ENCODE measurements at regions not wholly inside any gene's neighbourhood (a gene's known extent, or its start where the extent isn't known, plus 50 kb on each side); places are given as distances from the start of the nearest gene placed in this dataset.
"Not testable (repeated sequence)": the region's sequence is repeated elsewhere in the genome, so short reads cannot be mapped to it uniquely, and the experiment has no call there.

GRCh38 chr2:94737736-94738342 lies 133.4 kb upstream of the TEKT4 start:
- H3K27me3 ChIP-seq (ENCODE audit: control insufficient read depth, insufficient read depth, low read length); H3K4me3 ChIP-seq (ENCODE audit: low read depth, low read length); H3K36me3 ChIP-seq (ENCODE audit: control insufficient read depth, insufficient read depth, low read length): not testable (repeated sequence)

GRCh38 chr2:94753466-94753998 lies 117.7 kb upstream of the TEKT4 start:
- H3K36me3 ChIP-seq (ENCODE audit: control insufficient read depth, insufficient read depth, low read length): no peaks in the 10 kb centered on the region
- no peak overlapping the region for H3K9ac ChIP-seq (ENCODE audit: low read depth, low read length)
- no peaks in the 10 kb centered on the region for H3K27me3 ChIP-seq (ENCODE audit: control insufficient read depth, insufficient read depth, low read length)
- H3K9me3 ChIP-seq (ENCODE audit: control insufficient read depth, insufficient read depth, low read length): peaks cover 91% of the 10 kb centered on the region
- no peak overlapping the region for H3K4me3 ChIP-seq (ENCODE audit: low read depth, low read length)
- H3K4me1 ChIP-seq (ENCODE audit: control insufficient read depth, insufficient read depth, low read length): no peaks in the 10 kb centered on the region
- no peak overlapping the region for H3K27ac ChIP-seq (ENCODE audit: low read depth, low read length)

More at GRCh38 chr2:94737736-94738342, 133.4 kb upstream of the TEKT4 start:
- peaks cover 22% of the 10 kb centered on the region for H3K9me3 ChIP-seq (ENCODE audit: control insufficient read depth, insufficient read depth, low read length)
- not testable (repeated sequence) for H3K27ac ChIP-seq (ENCODE audit: low read depth, low read length); H3K4me1 ChIP-seq (ENCODE audit: control insufficient read depth, insufficient read depth, low read length); H3K9ac ChIP-seq (ENCODE audit: low read depth, low read length)

GRCh38 chr2:94758546-94758945 lies 112.7 kb upstream of the TEKT4 start:
- H3K4me3 ChIP-seq (ENCODE audit: low read depth, low read length): no peak overlapping the region
- no peak overlapping the region for H3K9ac ChIP-seq (ENCODE audit: low read depth, low read length)
- no peaks in the 10 kb centered on the region for H3K4me1 ChIP-seq (ENCODE audit: control insufficient read depth, insufficient read depth, low read length)
- no peaks in the 10 kb centered on the region for H3K27me3 ChIP-seq (ENCODE audit: control insufficient read depth, insufficient read depth, low read length)
- peaks cover 93% of the 10 kb centered on the region for H3K9me3 ChIP-seq (ENCODE audit: control insufficient read depth, insufficient read depth, low read length)
- no peak overlapping the region for H3K27ac ChIP-seq (ENCODE audit: low read depth, low read length)
- H3K36me3 ChIP-seq (ENCODE audit: control insufficient read depth, insufficient read depth, low read length): no peaks in the 10 kb centered on the region

GRCh38 chr2:94759211-94759610 lies 112.0 kb upstream of the TEKT4 start:
- peaks cover 93% of the 10 kb centered on the region for H3K9me3 ChIP-seq (ENCODE audit: control insufficient read depth, insufficient read depth, low read length)
- H3K4me3 ChIP-seq (ENCODE audit: low read depth, low read length): no peak overlapping the region; the same call in 1 of the 2 replicates
- H3K27ac ChIP-seq (ENCODE audit: low read depth, low read length): no peak overlapping the region
- H3K9ac ChIP-seq (ENCODE audit: low read depth, low read length): no peak overlapping the region
- no peaks in the 10 kb centered on the region for H3K4me1 ChIP-seq (ENCODE audit: control insufficient read depth, insufficient read depth, low read length)
- no peaks in the 10 kb centered on the region for H3K27me3 ChIP-seq (ENCODE audit: control insufficient read depth, insufficient read depth, low read length)
- no peaks in the 10 kb centered on the region for H3K36me3 ChIP-seq (ENCODE audit: control insufficient read depth, insufficient read depth, low read length)

GRCh38 chr2:94762600-94762999 lies 108.6 kb upstream of the TEKT4 start:
- Histone ChIP-seq H3K36me3 (ENCODE audit: control insufficient read depth, insufficient read depth, low read length) (no peaks in the 10 kb centered on the region), H3K27me3 (ENCODE audit: control insufficient read depth, insufficient read depth, low read length) (no peaks in the 10 kb centered on the region), H3K9ac (ENCODE audit: low read depth, low read length) (no peak overlapping the region), H3K27ac (ENCODE audit: low read depth, low read length) (no peak overlapping the region), H3K4me3 (ENCODE audit: low read depth, low read length) (no peak overlapping the region), H3K9me3 (ENCODE audit: control insufficient read depth, insufficient read depth, low read length) (peaks cover 92% of the 10 kb centered on the region), H3K4me1 (ENCODE audit: control insufficient read depth, insufficient read depth, low read length) (no peaks in the 10 kb centered on the region)

- Histone ChIP-seq H3K4me3 (ENCODE audit: low read depth, low read length) (peak overlapping the region; percentile 17; the same call in 1 of the 2 replicates), H3K36me3 (ENCODE audit: control insufficient read depth, insufficient read depth, low read length) (no peaks in the 10 kb centered on the region), H3K27me3 (ENCODE audit: control insufficient read depth, insufficient read depth, low read length) (no peaks in the 10 kb centered on the region), H3K9ac (ENCODE audit: low read depth, low read length) (no peak overlapping the region), H3K9me3 (ENCODE audit: control insufficient read depth, insufficient read depth, low read length) (peaks cover 85% of the 10 kb centered on the region), H3K27ac (ENCODE audit: low read depth, low read length) (no peak overlapping the region), H3K4me1 (ENCODE audit: control insufficient read depth, insufficient read depth, low read length) (no peaks in the 10 kb centered on the region)
Measured at GRCh38 chr2:94763318-94763717, 107.9 kb upstream of the TEKT4 start.

- peaks cover 85% of the 10 kb centered on the region for H3K9me3 ChIP-seq (ENCODE audit: control insufficient read depth, insufficient read depth, low read length)
- not testable (repeated sequence) for H3K27me3 ChIP-seq (ENCODE audit: control insufficient read depth, insufficient read depth, low read length); H3K27ac ChIP-seq (ENCODE audit: low read depth, low read length); H3K4me1 ChIP-seq (ENCODE audit: control insufficient read depth, insufficient read depth, low read length); H3K9ac ChIP-seq (ENCODE audit: low read depth, low read length); H3K36me3 ChIP-seq (ENCODE audit: control insufficient read depth, insufficient read depth, low read length); H3K4me3 ChIP-seq (ENCODE audit: low read depth, low read length)
Measured at GRCh38 chr2:94764331-94764730, 106.9 kb upstream of the TEKT4 start.

GRCh38 chr2:94767336-94767735 lies 103.9 kb upstream of the TEKT4 start:
- H3K4me3 ChIP-seq (ENCODE audit: low read depth, low read length): no peak overlapping the region
- peaks cover 80% of the 10 kb centered on the region for H3K9me3 ChIP-seq (ENCODE audit: control insufficient read depth, insufficient read depth, low read length)
- H3K27me3 ChIP-seq (ENCODE audit: control insufficient read depth, insufficient read depth, low read length): no peaks in the 10 kb centered on the region
- no peak overlapping the region for H3K9ac ChIP-seq (ENCODE audit: low read depth, low read length)
- H3K27ac ChIP-seq (ENCODE audit: low read depth, low read length): no peak overlapping the region
- no peaks in the 10 kb centered on the region for H3K36me3 ChIP-seq (ENCODE audit: control insufficient read depth, insufficient read depth, low read length)
- H3K4me1 ChIP-seq (ENCODE audit: control insufficient read depth, insufficient read depth, low read length): no peaks in the 10 kb centered on the region

- no peaks in the 10 kb centered on the region for H3K4me1 ChIP-seq (ENCODE audit: control insufficient read depth, insufficient read depth, low read length)
- peaks cover 79% of the 10 kb centered on the region for H3K9me3 ChIP-seq (ENCODE audit: control insufficient read depth, insufficient read depth, low read length)
- no peak overlapping the region for H3K9ac ChIP-seq (ENCODE audit: low read depth, low read length)
- H3K27me3 ChIP-seq (ENCODE audit: control insufficient read depth, insufficient read depth, low read length): no peaks in the 10 kb centered on the region
- no peak overlapping the region for H3K4me3 ChIP-seq (ENCODE audit: low read depth, low read length)
- H3K27ac ChIP-seq (ENCODE audit: low read depth, low read length): no peak overlapping the region
- H3K36me3 ChIP-seq (ENCODE audit: control insufficient read depth, insufficient read depth, low read length): no peaks in the 10 kb centered on the region
Measured at GRCh38 chr2:94769733-94770132, 101.5 kb upstream of the TEKT4 start.

- no peaks in the 10 kb centered on the region for H3K36me3 ChIP-seq (ENCODE audit: control insufficient read depth, insufficient read depth, low read length)
- H3K4me3 ChIP-seq (ENCODE audit: low read depth, low read length): no peak overlapping the region
- no peaks in the 10 kb centered on the region for H3K27me3 ChIP-seq (ENCODE audit: control insufficient read depth, insufficient read depth, low read length)
- no peak overlapping the region for H3K27ac ChIP-seq (ENCODE audit: low read depth, low read length)
- H3K4me1 ChIP-seq (ENCODE audit: control insufficient read depth, insufficient read depth, low read length): no peaks in the 10 kb centered on the region
- H3K9ac ChIP-seq (ENCODE audit: low read depth, low read length): no peak overlapping the region
- peaks cover 81% of the 10 kb centered on the region for H3K9me3 ChIP-seq (ENCODE audit: control insufficient read depth, insufficient read depth, low read length)
Measured at GRCh38 chr2:94774851-94775250, 96.4 kb upstream of the TEKT4 start.

- H3K9me3 ChIP-seq (ENCODE audit: control insufficient read depth, insufficient read depth, low read length): peaks cover 78% of the 10 kb centered on the region
Measured at GRCh38 chr2:94776036-94776435, 95.2 kb upstream of the TEKT4 start.

More at GRCh38 chr2:94776036-94776435, 95.2 kb upstream of the TEKT4 start:
- H3K36me3 ChIP-seq (ENCODE audit: control insufficient read depth, insufficient read depth, low read length): no peaks in the 10 kb centered on the region
- no peaks in the 10 kb centered on the region for H3K4me1 ChIP-seq (ENCODE audit: control insufficient read depth, insufficient read depth, low read length)
- H3K27me3 ChIP-seq (ENCODE audit: control insufficient read depth, insufficient read depth, low read length): no peaks in the 10 kb centered on the region
- H3K9ac ChIP-seq (ENCODE audit: low read depth, low read length): no peak overlapping the region
- no peak overlapping the region for H3K4me3 ChIP-seq (ENCODE audit: low read depth, low read length)
- H3K27ac ChIP-seq (ENCODE audit: low read depth, low read length): no peak overlapping the region

Measured in HUES48 (cell line).